Pulmonary artery endothelial cell (primary cell): ENCODE measurements at regions not wholly inside any gene's neighbourhood (a gene's known extent, or its start where the extent isn't known, plus 50 kb on each side); places are given as distances from the start of the nearest gene placed in this dataset.

Source experiments
- DNase-seq: peaks from one replicate; pipeline ENCODE4 v3.0.0-alpha.2; 2011; ENCODE audit warnings: low read depth, low spot score

DNA sequence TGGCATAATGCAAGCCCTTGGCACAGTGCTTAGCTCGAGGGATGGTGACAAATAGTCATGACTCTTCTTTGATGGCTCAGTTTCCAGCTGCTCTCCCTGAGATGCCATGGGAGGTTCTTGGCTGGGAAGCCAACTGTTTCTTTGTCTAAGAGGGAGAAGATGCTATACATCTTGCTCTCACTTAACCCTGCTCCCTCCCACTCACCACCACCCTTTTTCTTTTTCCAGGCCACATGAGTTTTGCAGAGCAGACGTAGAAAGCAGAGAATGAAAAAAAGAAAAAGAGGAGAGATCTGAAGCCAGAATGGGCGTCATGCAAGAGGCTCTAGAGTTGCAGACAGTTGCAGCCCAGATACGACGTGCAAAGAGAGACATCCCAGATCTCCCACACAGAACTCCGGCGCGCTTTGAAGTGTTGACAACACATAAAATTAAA, 160.5 kb downstream of the FGF18 start:
- no peak for DNase-seq

DNA sequence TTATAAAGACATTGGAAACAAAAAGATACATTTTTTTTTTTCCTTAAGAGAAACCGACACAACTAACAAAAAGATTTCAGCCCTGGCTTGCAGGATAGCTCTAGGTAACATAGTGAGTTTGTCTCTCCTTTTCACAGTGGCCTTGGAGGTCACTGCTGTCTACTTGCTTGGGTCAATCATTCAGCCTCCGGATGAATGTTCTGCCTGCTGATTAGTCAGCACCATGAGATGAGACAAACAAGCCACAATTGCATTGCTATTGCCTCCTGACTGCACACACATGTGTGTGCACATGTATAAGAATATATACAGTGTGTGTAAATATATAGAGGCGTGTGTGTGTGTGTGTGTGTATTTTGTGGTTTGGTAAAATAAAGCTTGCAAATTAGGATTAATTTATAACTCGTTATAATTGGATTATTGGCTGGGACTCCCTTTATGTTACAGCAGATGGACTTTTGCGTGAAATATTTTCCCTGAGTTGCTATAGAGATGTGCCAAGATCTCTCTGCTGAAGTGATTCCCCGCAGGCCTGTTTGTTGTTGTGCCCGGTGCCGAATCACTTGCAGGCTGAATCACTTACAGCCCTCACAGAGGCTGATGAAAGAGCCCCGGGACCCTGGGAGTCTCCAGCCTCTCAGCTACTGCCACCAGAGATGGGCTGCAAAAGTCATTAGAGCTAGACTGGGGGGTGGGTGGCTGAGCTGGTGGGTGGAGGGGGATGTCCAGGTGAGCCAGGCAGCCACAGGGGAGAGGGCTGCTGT, 161.2 kb downstream of the FGF18 start:
- no peak for DNase-seq

DNA sequence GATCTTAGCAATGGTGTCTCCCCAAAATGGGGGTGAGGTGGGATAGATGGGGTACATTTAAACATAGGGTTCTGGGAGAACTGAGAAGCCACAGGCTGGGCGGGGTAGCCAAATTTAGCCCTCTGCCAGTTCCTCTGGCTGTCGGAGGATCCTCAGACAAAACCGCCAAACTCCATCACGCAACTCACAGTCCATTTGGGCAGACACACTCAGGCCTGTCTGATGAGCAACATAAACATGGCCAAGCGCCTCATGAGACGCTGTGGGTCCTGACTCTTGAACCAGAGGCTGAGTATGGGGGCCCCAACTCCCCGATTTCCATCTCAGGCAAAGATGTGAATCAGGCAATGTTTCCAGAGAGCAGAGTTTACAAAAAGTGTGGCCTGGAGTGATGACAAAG, 162.3 kb downstream of the FGF18 start:
- DNase-seq, result no peak

DNA sequence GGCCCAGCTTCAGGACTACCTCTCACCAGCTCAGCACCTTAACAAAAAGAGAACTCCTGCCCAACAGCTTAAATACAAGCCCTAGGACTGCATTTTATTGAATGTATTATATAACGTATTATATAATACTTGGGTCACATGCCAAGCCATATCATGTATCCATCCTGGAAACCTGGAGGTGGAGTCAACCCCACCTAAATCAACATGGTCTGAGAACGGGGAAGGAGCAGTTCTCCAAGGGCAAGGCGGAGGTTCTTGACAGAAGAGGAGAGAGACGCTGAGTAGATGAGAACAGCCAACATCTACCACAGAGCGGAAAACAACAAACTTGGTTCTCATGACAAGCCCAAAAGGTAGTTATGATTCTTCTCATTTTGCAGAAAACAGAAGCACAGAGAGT, 163.4 kb downstream of the FGF18 start:
- no peak for DNase-seq

DNA sequence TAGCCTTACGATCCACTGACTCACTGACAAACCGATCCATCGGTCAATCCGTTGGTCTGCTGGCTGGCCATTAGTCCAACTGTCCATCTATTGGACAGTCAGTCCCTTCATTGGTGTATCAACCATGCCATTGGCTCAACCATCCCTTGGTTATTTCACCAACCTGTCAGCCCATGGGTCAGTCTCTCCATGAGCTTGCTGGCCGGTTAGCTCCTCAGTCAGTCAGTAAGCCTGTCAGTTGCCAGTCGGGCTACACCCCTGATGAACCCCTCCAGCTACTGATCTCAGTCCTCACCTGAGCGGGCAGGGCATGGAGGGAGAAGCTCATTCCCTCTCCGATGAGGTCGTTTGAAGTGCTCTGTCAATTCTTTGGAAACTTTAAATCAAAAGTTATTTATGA, 166.5 kb downstream of the FGF18 start:
- DNase-seq, result no peak

DNA sequence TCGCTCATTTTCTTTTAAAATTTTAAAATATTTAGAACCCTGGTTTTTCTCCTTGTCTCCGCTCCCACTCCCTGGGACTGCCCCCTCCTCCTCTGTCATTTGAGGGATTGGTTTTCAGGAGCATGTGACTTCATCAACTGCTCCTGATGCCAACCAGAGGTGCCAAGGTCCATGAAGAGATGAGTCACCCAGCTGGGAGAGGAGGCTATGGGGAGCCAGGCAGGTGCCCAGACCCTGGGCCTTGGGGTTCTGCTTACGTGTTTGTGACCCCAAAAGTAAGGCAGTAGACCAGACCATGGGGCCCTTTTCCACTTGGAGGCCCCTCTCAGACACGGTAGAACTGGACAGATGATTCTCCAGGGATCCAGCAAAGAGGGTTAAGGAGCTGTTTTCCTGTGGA, 167.0 kb downstream of the FGF18 start:
- DNase-seq, result no peak

DNA sequence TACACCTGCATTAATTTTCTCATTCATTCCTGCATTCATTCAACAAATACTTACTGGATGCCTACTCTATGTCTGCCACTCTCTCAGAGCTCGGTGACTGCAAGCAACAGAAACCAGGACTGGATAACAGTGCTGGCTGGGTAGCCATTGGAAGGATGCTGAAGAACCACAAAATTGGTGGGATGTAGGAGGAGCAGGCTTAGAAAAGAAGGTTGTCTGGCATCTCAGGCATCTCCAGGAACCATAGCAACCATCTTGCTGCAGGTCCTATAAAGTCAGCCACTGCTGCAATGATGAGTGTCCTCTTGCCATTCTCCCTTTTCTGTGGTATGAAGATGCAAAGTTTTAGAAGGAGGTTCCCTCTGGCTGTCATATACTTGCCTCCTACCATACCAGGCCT, 168.6 kb downstream of the FGF18 start:
- DNase-seq, result no peak

DNA sequence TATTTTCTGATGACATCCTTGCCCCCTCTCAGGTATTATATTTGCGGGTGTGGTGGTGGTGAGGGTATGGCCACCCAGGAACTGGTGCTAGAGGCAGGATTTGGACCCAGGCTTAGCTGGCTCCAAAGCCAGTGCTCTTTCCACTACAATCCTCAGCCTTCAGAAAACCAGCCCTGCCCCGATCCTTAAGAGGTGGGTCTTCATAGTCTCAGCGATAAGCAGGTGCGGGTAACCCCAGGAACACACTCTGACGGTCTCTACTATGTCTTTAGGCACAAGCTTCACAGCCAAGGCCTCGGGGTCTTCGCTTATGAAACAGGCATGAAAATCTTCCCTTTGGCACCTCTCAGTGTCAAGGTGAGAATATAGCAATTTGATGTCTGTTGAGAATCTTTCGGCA, 169.3 kb downstream of the FGF18 start:
- DNase-seq, result no peak

DNA sequence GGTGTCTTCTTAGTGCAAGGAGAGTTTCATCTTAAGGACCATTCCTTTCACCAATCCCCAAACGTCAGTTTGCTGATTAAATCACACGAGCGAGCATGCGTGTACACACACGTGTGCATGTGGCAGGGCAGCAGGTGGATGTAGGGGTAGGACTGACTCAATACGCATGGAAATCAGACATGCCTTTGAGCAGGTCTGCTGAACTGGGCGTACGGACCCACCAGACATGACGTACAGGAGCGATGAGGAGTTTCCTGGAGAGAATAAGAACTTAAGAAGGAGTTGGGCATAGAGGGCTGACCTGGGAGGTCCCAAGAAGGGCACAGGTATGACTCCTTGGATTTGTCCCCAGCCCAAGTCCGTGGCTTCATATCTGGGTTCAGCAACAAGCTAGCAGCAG, 170.0 kb downstream of the FGF18 start:
- DNase-seq, result no peak

DNA sequence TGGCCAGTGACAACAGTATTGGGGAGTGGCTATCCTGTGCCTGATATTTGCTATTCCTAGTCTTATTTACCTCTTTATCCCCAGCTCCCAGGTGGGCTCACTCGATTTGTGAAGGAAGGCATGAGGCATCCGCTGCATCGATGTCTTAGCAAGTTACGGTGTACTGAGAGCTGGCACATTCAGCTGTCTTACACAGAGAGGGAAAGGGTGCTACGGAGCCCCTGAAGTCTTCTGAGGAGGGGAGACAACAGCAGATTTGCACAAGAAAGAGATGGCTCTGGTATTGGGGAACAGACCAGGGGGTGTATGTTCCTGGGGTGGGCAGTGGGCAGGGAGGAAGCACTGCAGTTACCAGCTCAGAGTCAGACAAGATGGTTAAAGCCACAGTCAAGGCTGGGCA, 172.6 kb downstream of the FGF18 start:
- no peak for DNase-seq

DNA sequence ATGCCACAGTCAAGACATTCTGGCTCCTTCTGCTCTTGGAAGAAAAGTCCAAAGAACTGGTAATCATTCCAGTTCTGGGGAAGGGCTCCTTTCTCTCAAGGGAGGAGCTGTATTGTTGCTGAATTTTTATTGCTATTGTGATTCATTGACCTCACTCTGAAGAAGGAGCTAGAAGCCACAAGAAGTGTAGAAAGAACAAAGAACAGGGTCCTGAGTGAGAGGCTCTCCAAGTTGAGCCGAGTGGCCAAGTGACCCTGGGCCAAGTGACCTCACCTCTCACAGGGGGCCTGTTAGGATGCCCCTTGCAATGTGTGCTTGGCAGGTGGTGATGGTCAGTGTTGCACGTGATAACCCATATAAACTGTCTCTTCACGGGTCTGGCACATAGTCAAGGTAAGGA, 173.3 kb downstream of the FGF18 start:
- no peak for DNase-seq

DNA sequence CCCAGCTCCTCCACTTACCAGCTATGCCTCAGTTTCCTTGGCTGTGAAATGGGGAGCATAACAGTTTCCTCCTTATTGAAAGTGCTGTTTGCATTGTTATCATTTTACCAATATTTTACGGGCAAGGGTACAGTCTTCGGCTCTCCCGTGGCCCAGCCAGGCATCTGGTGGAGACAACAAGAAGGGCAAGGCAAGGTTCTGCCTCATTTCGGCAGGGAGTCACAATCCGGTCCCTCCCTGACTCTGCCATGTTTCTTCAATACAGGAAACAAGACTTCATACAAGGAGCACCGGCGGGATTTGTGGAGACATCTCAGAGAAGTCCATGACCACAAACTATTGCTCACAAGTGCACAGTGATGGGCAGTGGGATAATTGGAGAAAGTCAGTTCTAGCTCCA, 174.0 kb downstream of the FGF18 start:
- no peak for DNase-seq

DNA sequence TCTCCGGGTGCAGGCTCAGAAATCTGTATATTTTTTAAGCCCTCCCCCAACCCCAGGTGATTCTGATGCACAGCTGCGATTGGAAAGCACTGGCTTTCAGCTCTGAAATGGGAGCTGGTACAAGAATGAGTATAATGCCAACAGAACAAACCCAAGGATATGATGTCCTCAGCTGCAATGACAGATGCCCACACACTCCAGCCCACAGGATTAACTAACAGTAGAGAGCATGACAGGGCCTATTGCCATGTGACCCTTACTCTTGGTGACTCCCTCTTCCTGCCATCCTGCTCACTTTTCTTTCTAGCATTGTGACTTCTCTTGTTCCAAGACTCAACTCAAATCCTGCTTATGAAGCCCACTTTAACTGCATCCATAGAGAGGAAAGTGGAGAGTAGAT, 174.5 kb downstream of the FGF18 start:
- no peak for DNase-seq

DNA sequence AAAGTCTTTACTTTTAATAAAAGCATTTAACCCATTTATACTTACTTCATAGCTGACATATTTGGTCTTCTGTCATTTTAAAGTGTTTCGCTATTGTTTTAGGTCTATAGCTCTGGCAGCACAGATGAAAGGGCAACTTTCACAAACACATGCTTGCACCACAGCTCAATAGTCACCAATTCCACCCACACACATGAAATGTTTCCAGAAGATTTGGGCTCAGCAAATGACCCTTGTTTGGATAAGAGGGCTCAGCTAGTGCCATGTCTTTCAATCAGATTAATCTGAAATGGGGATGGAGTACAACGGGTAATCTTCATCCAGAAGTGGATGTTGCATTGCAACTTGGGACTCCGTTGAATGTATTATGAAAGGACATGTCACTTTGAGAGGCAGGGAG, 176.0 kb downstream of the FGF18 start:
- no peak for DNase-seq

DNA sequence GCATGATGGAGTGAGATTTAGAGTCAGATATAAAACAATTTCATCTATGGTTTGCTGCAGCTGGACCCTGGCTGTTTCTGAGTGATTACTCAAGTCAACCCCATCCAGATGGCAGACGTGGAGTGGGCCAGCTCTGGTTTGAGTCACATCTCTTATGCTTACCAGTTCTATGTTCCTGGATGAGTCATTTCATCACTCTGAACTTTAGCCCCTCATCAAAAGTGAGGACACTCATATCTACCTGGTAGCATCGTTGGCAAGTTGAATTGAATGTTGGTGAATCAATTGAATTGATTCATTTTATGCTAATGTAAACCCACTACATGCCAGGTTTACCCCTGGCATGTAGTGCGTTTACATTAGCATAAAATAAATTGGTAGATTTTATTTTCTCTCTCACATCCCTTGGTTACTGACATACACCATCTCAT, 176.4 kb downstream of the FGF18 start:
- peak; percentile 55 for DNase-seq

DNA sequence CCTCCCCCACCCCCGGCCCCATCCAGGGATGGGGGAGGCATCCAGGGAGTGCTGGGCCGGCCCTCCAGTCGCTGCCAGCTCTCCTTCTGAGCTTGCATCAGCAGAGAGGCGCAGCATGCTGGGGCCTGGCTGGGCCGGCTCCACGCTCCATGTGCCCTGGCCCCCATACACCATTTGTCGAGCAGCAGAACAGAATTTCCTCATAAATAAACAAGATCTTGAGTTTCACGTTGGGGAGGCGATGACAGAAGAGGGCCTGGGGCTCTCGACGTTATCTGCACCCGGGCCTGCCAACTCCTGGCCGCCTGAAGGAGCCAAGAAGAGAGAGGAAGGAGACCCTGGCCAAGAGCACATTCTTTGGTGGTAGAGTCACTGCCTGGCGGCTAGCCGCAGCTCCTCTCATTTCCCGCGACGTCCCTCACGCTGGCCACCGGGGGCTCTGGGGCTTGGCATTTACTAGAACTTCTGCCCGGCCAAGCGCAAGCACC, 177.0 kb downstream of the FGF18 start:
- DNase-seq, result peak; percentile 93

DNA sequence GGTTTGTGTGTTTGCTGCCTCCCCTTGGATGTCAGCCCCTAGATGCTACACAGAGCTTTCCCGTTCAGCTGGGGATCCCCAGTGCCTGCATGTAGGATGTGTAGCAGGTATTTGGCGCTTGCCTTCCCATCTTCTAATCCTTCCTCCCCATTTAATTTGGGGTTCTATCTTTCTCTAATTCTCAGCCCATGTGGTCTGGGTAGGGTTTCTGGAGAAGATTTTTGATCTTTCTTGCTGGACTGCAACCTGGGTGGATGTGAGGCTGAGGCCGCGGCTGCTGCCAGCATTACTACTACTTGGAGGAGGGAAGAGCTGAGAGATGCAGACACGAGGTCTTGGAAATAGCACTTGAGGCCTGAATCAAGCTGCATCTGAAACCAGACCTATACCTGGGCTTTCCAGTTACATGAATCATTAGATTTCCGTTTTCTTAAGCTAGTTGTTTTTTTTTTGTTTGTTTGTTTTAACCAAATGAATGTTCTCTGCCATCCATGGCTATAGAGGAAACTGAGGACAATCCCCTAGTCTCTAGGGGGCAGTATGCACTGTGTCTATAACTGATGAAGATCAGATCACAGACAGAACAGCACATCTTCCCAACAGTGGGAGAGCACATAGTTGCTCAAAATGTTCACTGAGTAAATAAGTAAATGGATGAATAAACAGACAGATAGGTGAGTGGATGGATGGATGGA, 178.6 kb downstream of the FGF18 start:
- DNase-seq, result no peak

DNA sequence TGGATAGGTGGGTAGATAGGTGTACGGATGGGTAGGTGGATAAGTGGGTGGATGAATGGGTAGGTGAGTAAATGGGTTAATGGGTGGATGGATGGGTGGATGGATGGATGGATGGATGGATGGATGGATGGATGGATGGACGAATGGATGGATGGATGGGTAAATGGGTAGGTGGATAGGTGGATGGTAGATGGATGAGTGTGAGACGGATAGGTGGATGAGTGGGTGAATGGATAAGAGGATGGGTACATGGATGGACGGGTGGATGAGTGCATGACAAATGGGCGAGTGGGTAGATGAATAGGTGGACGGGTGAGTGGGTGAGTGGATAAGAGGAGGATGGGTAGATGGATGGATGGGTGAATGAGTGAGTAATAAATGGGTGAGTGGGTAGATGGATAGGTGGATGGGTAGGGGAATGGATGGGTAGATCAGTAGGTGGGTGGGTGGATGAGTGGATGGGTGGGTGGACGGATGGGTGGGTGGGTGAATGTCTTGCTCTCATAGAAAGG, 179.2 kb downstream of the FGF18 start:
- no peak for DNase-seq

DNA sequence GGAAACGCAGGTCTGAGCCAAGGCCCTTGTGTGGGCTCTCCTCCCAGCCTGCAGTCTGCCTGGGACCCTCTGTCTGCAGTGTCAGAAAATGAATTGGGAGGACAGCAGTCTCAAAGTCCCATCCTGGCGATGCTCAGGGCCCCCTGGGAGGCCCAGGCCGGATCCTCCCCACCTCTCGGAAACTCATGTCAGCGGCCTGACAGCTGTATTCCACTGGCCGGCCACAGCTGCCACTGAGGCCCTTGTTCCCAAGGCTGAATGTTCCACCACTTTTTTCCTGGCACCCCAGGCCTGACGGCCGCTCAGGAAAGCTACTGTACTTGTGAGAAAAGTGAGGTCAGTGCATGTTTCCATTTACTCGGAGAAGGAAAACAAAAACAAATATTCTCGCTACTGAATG, 180.0 kb downstream of the FGF18 start:
- no peak for DNase-seq

DNA sequence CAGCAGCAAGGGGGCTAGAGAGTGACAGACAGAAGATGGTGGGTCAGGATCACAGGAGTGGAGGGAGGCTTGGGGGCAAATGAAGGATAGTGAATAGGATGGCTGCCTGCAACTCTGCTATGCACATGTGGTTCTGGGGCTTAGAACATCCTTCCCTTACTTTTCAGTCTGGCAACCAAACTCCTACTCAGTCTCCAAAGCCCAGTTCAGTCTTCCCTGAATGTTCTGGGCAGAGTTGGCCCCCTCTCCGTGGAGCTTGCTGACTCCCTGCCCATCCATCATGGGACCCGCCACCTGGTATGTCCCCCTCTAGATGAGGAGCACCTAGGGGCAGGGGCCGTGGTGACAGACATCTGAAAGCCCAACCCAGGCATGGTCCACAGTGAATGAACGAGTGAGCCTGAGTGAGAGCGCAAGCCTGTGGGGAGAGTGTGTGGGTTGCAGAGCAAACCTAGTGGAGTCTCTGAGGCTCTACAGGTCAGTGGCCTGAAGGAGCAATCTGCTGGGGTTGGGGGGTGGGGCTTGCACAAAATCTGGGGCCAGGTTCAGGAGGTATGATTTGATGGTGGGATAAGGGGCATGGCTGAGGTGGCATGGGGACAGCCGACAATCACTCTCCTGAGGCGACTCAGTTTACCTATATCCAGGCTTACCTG, 180.6 kb downstream of the FGF18 start:
- no peak for DNase-seq

DNA sequence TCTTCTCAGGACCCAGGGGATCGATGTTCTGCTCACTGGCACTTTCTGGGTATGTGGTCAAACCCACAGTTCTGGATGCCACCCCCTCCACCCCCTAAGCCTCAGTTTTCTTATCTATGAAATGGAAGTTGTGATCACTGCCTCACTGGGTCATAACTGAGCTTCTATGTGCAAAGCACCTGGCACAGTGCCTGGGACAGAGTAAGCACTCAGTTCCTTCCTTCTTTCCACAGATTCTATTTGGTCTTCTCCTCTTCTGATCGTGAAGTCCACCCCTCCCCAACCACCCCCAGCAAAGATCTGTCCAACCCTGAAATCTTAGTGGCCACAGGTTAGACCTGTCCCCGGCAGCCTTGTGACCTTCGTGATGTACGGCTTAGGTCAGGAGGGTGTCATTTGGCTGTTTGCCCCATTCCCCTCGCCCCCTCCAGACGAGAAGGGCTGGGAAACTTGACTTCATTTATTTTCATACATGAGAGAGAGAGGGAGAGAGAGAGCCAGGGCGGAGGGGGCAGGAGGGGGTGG, 181.4 kb downstream of the FGF18 start:
- DNase-seq, result peak; percentile 19

DNA sequence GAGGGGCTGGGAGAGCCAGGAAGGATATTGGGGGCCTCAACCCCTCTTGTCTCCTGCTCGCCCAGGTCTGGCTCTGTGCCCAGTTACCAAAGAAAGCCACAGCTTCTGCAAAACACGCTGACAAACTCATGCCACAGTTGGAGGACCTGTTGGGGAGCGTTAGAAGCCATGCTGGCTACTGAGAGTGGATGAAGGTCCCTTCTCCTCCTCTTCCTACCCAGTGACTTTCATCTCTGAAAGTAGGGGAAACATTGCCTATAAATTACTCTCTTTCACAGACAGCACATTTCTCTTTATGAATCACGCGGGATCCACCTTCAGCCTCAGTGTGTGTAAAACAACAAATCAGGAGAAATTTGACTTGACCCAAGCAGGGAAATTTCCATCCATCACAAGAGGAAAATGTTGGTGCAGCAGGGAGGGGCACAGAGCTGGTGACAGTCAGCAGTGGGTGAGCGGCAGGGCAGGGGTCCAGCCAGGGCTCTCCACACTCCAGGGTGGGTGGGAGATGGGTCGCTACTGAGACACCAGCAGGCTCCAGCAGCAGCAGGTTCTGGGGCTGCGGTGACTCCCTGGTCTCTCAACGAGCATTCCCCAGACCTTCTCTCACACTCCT, 181.9 kb downstream of the FGF18 start:
- no peak for DNase-seq
